Activated T-cell treated with anti-CD3 and anti-CD28 coated beads for 48 hours (primary cell): ENCODE measurements at regions not wholly inside any gene's neighbourhood (a gene's known extent, or its start where the extent isn't known, plus 50 kb on each side); places are given as distances from the start of the nearest gene placed in this dataset.
A peak's percentile ranks its signal among the peaks of the same experiment; 100 is the strongest.

Experiments used
- DNase-seq: peaks from one replicate; pipeline ENCODE4 v3.0.0-alpha.2; 2020; ENCODE audit warnings: low read depth

- no peak for DNase-seq
These were observed 118.2 kb upstream of the BLID start for GRCh38 chr11:122234257-122234656.

GRCh38 chr11:122232985-122233384 is 117.0 kb upstream of the BLID start:
- DNase-seq, result no peak

- DNase-seq, result no peak
These were observed 114.4 kb upstream of the BLID start for GRCh38 chr11:122230385-122230755.

- no peak for DNase-seq
These were observed 113.7 kb upstream of the BLID start for GRCh38 chr11:122229481-122230384.

GRCh38 chr11:122229078-122229477 is 113.1 kb upstream of the BLID start:
- DNase-seq, result no peak

GRCh38 chr11:122226810-122227379 is 110.9 kb upstream of the BLID start:
- DNase-seq, result no peak

- no peak for DNase-seq
These were observed 108.9 kb upstream of the BLID start for GRCh38 chr11:122224867-122225266.

GRCh38 chr11:122220321-122220720 is 104.3 kb upstream of the BLID start:
- DNase-seq, result no peak

- no peak for DNase-seq
These were observed 103.8 kb upstream of the BLID start for GRCh38 chr11:122219791-122220190.

- DNase-seq, result peak; percentile 23
These were observed 99.4 kb upstream of the BLID start for GRCh38 chr11:122215244-122215992.

GRCh38 chr11:122214567-122214966 is 98.6 kb upstream of the BLID start:
- DNase-seq, result no peak

- no peak for DNase-seq
These were observed 98.1 kb upstream of the BLID start for GRCh38 chr11:122214080-122214479.

- DNase-seq, result no peak
These were observed 97.2 kb upstream of the BLID start for GRCh38 chr11:122213171-122213570.

GRCh38 chr11:122210367-122210997 is 94.5 kb upstream of the BLID start:
- no peak for DNase-seq

- DNase-seq, result no peak
These were observed 93.8 kb upstream of the BLID start for GRCh38 chr11:122209619-122210366.

- DNase-seq, result no peak
These were observed 92.1 kb upstream of the BLID start for GRCh38 chr11:122207921-122208764.

GRCh38 chr11:122207505-122207904 is 91.5 kb upstream of the BLID start:
- DNase-seq, result no peak

GRCh38 chr11:122205036-122205435 is 89.0 kb upstream of the BLID start:
- DNase-seq, result no peak

- no peak for DNase-seq
These were observed 88.2 kb upstream of the BLID start for GRCh38 chr11:122204206-122204605.

- peak; percentile 36 for DNase-seq
These were observed 87.0 kb upstream of the BLID start for GRCh38 chr11:122202951-122203456.
